ENCODE measurements at regions not wholly inside any gene's neighbourhood (a gene's known extent, or its start where the extent isn't known, plus 50 kb on each side); places are given as distances from the start of the nearest gene placed in this dataset.

DNA sequence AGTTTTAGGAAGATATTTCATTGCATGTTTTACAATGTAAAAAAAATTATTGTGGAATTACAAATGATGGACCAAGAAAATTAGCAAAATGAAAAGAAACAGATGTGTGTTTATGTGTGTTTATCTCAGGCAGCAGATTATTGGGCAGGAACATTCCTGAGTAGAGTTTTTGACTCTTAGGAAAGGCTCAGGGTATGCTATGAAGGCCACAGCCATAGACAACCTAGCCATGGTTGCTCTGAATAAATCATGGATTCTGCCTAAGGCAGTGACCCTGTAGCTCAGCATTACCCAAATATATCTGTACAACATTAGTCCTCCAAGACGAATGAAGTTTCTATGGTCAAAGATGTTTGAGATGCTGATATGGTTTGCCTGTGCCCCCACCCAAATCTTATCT, 298.3 kb downstream of the PTEN start:
- H3K27me3 Mint-ChIP-seq: no peaks in the 10 kb centered on the region
- TF ChIP-seq, protein P1, sequence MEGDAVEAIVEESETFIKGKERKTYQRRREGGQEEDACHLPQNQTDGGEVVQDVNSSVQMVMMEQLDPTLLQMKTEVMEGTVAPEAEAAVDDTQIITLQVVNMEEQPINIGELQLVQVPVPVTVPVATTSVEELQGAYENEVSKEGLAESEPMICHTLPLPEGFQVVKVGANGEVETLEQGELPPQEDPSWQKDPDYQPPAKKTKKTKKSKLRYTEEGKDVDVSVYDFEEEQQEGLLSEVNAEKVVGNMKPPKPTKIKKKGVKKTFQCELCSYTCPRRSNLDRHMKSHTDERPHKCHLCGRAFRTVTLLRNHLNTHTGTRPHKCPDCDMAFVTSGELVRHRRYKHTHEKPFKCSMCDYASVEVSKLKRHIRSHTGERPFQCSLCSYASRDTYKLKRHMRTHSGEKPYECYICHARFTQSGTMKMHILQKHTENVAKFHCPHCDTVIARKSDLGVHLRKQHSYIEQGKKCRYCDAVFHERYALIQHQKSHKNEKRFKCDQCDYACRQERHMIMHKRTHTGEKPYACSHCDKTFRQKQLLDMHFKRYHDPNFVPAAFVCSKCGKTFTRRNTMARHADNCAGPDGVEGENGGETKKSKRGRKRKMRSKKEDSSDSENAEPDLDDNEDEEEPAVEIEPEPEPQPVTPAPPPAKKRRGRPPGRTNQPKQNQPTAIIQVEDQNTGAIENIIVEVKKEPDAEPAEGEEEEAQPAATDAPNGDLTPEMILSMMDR (IDR thresholded peaks at IDR 0.05; ENCODE audit: unreplicated experiment): no peak
- peaks cover 4% of the 10 kb centered on the region for H3K9me3 Mint-ChIP-seq (ENCODE audit: low read depth)
- no peak overlapping the region for H3K27ac Mint-ChIP-seq
- H3K4me3 Mint-ChIP-seq (ENCODE audit: low read depth): no peak overlapping the region
- peaks cover 17% of the 10 kb centered on the region for H3K4me1 Mint-ChIP-seq (ENCODE audit: low read depth)
- no peaks in the 10 kb centered on the region for H3K36me3 Mint-ChIP-seq (ENCODE audit: insufficient read depth)
- DNase-seq (ENCODE audit: low spot score, unreplicated experiment): no peak

DNA sequence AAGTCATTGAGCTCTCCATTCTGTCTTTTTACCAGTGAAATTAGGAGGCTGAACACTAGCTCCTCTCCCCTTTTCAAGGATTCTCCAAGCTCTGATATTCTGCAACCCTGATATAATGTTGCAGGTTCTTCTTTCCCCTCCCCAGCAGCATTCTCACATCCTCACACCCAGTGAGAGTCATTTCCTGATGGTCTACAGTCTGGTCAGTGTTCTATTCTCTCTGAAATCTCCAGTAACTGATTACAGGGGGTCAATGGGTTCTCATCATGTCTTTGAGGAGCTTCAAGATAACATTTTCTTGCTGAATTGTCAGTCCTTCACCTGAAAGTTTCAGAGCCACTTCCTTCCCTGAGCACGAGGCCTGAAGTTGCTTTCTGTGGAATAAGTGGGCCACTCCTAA, 299.4 kb downstream of the PTEN start:
- TF ChIP-seq, protein P1 (IDR thresholded peaks at IDR 0.05; ENCODE audit: unreplicated experiment): no peak

GRCh38 chr10:88163572-88163971, 300.1 kb downstream of the PTEN start:
- no peak overlapping the region for H3K27ac Mint-ChIP-seq
- H3K27me3 Mint-ChIP-seq: peaks cover 3% of the 10 kb centered on the region
- peaks cover 4% of the 10 kb centered on the region for H3K9me3 Mint-ChIP-seq (ENCODE audit: low read depth)
- H3K4me1 Mint-ChIP-seq (ENCODE audit: low read depth): peaks cover 17% of the 10 kb centered on the region
- H3K36me3 Mint-ChIP-seq (ENCODE audit: insufficient read depth): no peaks in the 10 kb centered on the region
- DNase-seq (ENCODE audit: low spot score, unreplicated experiment): no peak
- H3K4me3 Mint-ChIP-seq (ENCODE audit: low read depth): no peak overlapping the region
- TF ChIP-seq, protein P1 (IDR thresholded peaks at IDR 0.05; ENCODE audit: unreplicated experiment): no peak

More for the DNA sequence above, 299.4 kb downstream of the PTEN start:
- H3K36me3 Mint-ChIP-seq (ENCODE audit: insufficient read depth): no peaks in the 10 kb centered on the region
- no peak for DNase-seq (ENCODE audit: low spot score, unreplicated experiment)
- H3K9me3 Mint-ChIP-seq (ENCODE audit: low read depth): peaks cover 4% of the 10 kb centered on the region
- no peak overlapping the region for H3K4me3 Mint-ChIP-seq (ENCODE audit: low read depth)
- H3K27ac Mint-ChIP-seq: no peak overlapping the region
- H3K27me3 Mint-ChIP-seq: peaks cover 3% of the 10 kb centered on the region
- peaks cover 17% of the 10 kb centered on the region for H3K4me1 Mint-ChIP-seq (ENCODE audit: low read depth)

GRCh38 chr10:88164471-88164870, 301.0 kb downstream of the PTEN start:
- TF ChIP-seq, protein P1 (IDR thresholded peaks at IDR 0.05; ENCODE audit: unreplicated experiment): no peak
- no peak for DNase-seq (ENCODE audit: low spot score, unreplicated experiment)
- H3K4me3 Mint-ChIP-seq (ENCODE audit: low read depth): no peak overlapping the region
- peaks cover 8% of the 10 kb centered on the region for H3K9me3 Mint-ChIP-seq (ENCODE audit: low read depth)
- peaks cover 3% of the 10 kb centered on the region for H3K27me3 Mint-ChIP-seq
- peaks cover 12% of the 10 kb centered on the region for H3K4me1 Mint-ChIP-seq (ENCODE audit: low read depth)
- H3K36me3 Mint-ChIP-seq (ENCODE audit: insufficient read depth): no peaks in the 10 kb centered on the region
- peak overlapping the region; percentile 53 for H3K27ac Mint-ChIP-seq

GRCh38 chr10:88165849-88166271, 302.4 kb downstream of the PTEN start:
- peaks cover 8% of the 10 kb centered on the region for H3K9me3 Mint-ChIP-seq (ENCODE audit: low read depth)
- peaks cover 3% of the 10 kb centered on the region for H3K27me3 Mint-ChIP-seq
- no peak for DNase-seq (ENCODE audit: low spot score, unreplicated experiment)
- TF ChIP-seq, protein P1 (IDR thresholded peaks at IDR 0.05; ENCODE audit: unreplicated experiment): no peak
- no peak overlapping the region for H3K4me3 Mint-ChIP-seq (ENCODE audit: low read depth)
- H3K4me1 Mint-ChIP-seq (ENCODE audit: low read depth): peaks cover 11% of the 10 kb centered on the region
- H3K27ac Mint-ChIP-seq: no peak overlapping the region
- no peaks in the 10 kb centered on the region for H3K36me3 Mint-ChIP-seq (ENCODE audit: insufficient read depth)

Data from progenitor cell of endocrine pancreas (in vitro differentiated cells).